Liver (tissue), 8 donors: ENCODE measurements at regions not wholly inside any gene's neighbourhood (a gene's known extent, or its start where the extent isn't known, plus 50 kb on each side); places are given as distances from the start of the nearest gene placed in this dataset.

Experiments
- DNase-seq: peaks from one replicate; pipeline ENCODE4 v3.0.0-alpha.2; 2017; ENCODE audit warnings: low spot score
- H3K27ac ChIP-seq, 2 donors: one replicate each; pipeline ENCODE4 v1.7.0; 2013; ENCODE audit warnings: inconsistent platforms in 2 of 2, low read length in 2 of 2, control low read depth in 1 of 2, low read depth in 1 of 2, mild to moderate bottlenecking in 1 of 2
- H3K27me3 ChIP-seq, 4 donors: one replicate each; pipeline versions ENCODE4 v1.6.1 to v1.7.0; 2013; ENCODE audit warnings: low read length in 3 of 4, inconsistent platforms in 1 of 4, mild to moderate bottlenecking in 1 of 4, moderate library complexity in 1 of 4; ENCODE audit not compliant: control insufficient read depth in 4 of 4, insufficient read depth in 4 of 4
- H3K36me3 ChIP-seq, 4 donors: one replicate each; pipeline versions ENCODE4 v1.6.1 to v1.7.0; 2013; ENCODE audit warnings: low read length in 3 of 4, mild to moderate bottlenecking in 3 of 4, low read depth in 1 of 4, moderate library complexity in 1 of 4; ENCODE audit not compliant: control insufficient read depth in 4 of 4, insufficient read depth in 3 of 4
- H3K4me1 ChIP-seq, 4 donors: one replicate each; pipeline versions ENCODE4 v1.6.1 to v1.7.0; 2013; ENCODE audit warnings: low read length in 3 of 4, mild to moderate bottlenecking in 3 of 4, moderate library complexity in 1 of 4; ENCODE audit not compliant: control insufficient read depth in 4 of 4, insufficient read depth in 4 of 4
- H3K4me3 ChIP-seq, 3 donors: one replicate each; pipeline versions ENCODE4 v1.6.1 to v1.7.0; 2013; ENCODE audit warnings: low read length in 3 of 3, control low read depth in 1 of 3, low read depth in 1 of 3, mild to moderate bottlenecking in 1 of 3
- H3K9ac ChIP-seq, 2 donors: one replicate each; pipeline ENCODE4 v1.7.0; 2013; ENCODE audit warnings: low read length in 2 of 2, mild to moderate bottlenecking in 2 of 2, moderate library complexity in 2 of 2, control low read depth in 1 of 2, low read depth in 1 of 2
- H3K9me3 ChIP-seq, 4 donors: one replicate each; pipeline versions ENCODE4 v1.6.1 to v1.7.0; 2013; ENCODE audit warnings: low read length in 3 of 4; ENCODE audit not compliant: control insufficient read depth in 4 of 4
- ATF3 ChIP-seq: IDR thresholded peaks from 2 replicates; pipeline ENCODE4 v1.6.1; 2016; ENCODE audit warnings: antibody characterized with exemption
- CTCF ChIP-seq: fragments of 150-350 bp; IDR thresholded peaks from 2 replicates; pipeline ENCODE4 v1.5.1; 2017; ENCODE audit warnings: improper control_type of control experiment, low read depth, low read length; ENCODE audit not compliant: missing input control
- FOXA1 ChIP-seq: IDR thresholded peaks from 2 replicates; pipeline ENCODE4 v1.6.1; 2016; ENCODE audit warnings: antibody characterized with exemption
- FOXA2 ChIP-seq: IDR thresholded peaks from 2 replicates; pipeline ENCODE4 v1.6.1; 2016; ENCODE audit warnings: antibody characterized with exemption
- GABPA ChIP-seq, 2 donors: IDR thresholded peaks in 1 of 2; conservative IDR thresholded peaks in 1 of 2; 2 replicates each; pipeline ENCODE4 v1.6.1; 2016; ENCODE audit warnings: antibody characterized with exemption in 2 of 2, mild to moderate bottlenecking in 1 of 2, moderate library complexity in 1 of 2
- HNF4G ChIP-seq: IDR thresholded peaks from 2 replicates; pipeline ENCODE4 v1.6.1; 2016; ENCODE audit warnings: antibody characterized with exemption
- MAX ChIP-seq: IDR thresholded peaks from 2 replicates; pipeline ENCODE4 v1.6.1; 2016; ENCODE audit warnings: antibody characterized with exemption
- RAD21 ChIP-seq, 2 donors: IDR thresholded peaks; 2 replicates each; pipeline ENCODE4 v1.6.1; 2016; ENCODE audit warnings: antibody characterized with exemption in 2 of 2, mild to moderate bottlenecking in 2 of 2
- REST ChIP-seq: IDR thresholded peaks from 2 replicates; pipeline ENCODE4 v1.6.1; 2016; ENCODE audit warnings: antibody characterized with exemption, mild to moderate bottlenecking
- RXRA ChIP-seq, 2 donors: IDR thresholded peaks; 2 replicates each; pipeline ENCODE4 v1.6.1; 2017 to 2018; ENCODE audit warnings: antibody characterized with exemption in 2 of 2, mild to moderate bottlenecking in 1 of 2
- SP1 ChIP-seq: IDR thresholded peaks from 2 replicates; pipeline ENCODE4 v1.6.1; 2018; ENCODE audit warnings: antibody characterized with exemption, mild to moderate bottlenecking
- TAF1 ChIP-seq: conservative IDR thresholded peaks from 2 replicates; pipeline ENCODE4 v1.6.1; 2016; ENCODE audit warnings: antibody characterized with exemption, mild to moderate bottlenecking
- ZBTB33 ChIP-seq: IDR thresholded peaks from 2 replicates; pipeline ENCODE4 v1.6.1; 2016; ENCODE audit warnings: antibody characterized with exemption
- WGBS: extraction: QIAGEN DNeasy Blood & Tissue Kit; methylation state at CpG from one replicate; pipeline ENCODE4 v1.1.7; 2013; 5-methylcytosine and 5-hydroxymethylcytosine counted together
- donor health status: healthy.
- donor health status: healthy.
- donor health status: healthy.
- donor health status: healthy.
- donor health status: healthy.

- Histone ChIP-seq H3K27ac (no peak overlapping the region), H3K36me3 (no peaks in the 10 kb centered on the region), H3K9ac (no peak overlapping the region), H3K4me1 (no peaks in the 10 kb centered on the region), H3K9me3 (no peaks in the 10 kb centered on the region), H3K4me3 (no peak overlapping the region), H3K27me3 (no peaks in the 10 kb centered on the region)
- DNase-seq: no peak
- WGBS: 88% methylated on average over 3 of the region's 3 CpGs
- TF ChIP-seq FOXA1 (no peak), CTCF (no peak), RXRA (IDR thresholded peaks at IDR 0.05) (no peak), ATF3 (no peak), MAX (no peak), HNF4G (no peak), RAD21 (IDR thresholded peaks at IDR 0.05) (no peak)
Measured at GRCh38 chr5:89097103-89097502, 214.1 kb upstream of the MEF2C start.

GRCh38 chr5:89095341-89095740 lies 212.4 kb upstream of the MEF2C start:
- Histone ChIP-seq H3K9me3 (no peaks in the 10 kb centered on the region), H3K4me3 (no peak overlapping the region), H3K27me3 (no peaks in the 10 kb centered on the region), H3K36me3 (no peaks in the 10 kb centered on the region), H3K4me1 (no peaks in the 10 kb centered on the region), H3K9ac (no peak overlapping the region), H3K27ac (no peak overlapping the region)
- 96% methylated on average over 2 of the region's 2 CpGs for WGBS
- no peak for TF ChIP-seq ZBTB33
- no peak for TF ChIP-seq TAF1
- TF ChIP-seq REST: no peak
- no peak for DNase-seq

GRCh38 chr5:89090037-89090436 lies 207.1 kb upstream of the MEF2C start:
- Histone ChIP-seq H3K4me3 (no peak overlapping the region), H3K36me3 (no peaks in the 10 kb centered on the region), H3K9me3 (no peaks in the 10 kb centered on the region), H3K9ac (no peak overlapping the region), H3K4me1 (no peaks in the 10 kb centered on the region), H3K27me3 (no peaks in the 10 kb centered on the region), H3K27ac (no peak overlapping the region)
- DNase-seq: no peak
- 93% methylated on average over 1 of the region's 1 CpG for WGBS
- no peak for TF ChIP-seq TAF1
- no peak for TF ChIP-seq HNF4G
- TF ChIP-seq GABPA (IDR thresholded peaks at IDR 0.05 in 1 of 2, conservative IDR thresholded peaks at IDR 0.05 in 1 of 2): no peak
- TF ChIP-seq FOXA2: no peak
- no peak for TF ChIP-seq SP1
